ENCODE measurements at regions not wholly inside any gene's neighbourhood (a gene's known extent, or its start where the extent isn't known, plus 50 kb on each side); places are given as distances from the start of the nearest gene placed in this dataset.
"Not testable (repeated sequence)": the region's sequence is repeated elsewhere in the genome, so short reads cannot be mapped to it uniquely, and the experiment has no call there.

- H3K27me3 Mint-ChIP-seq (ENCODE audit: unreplicated experiment), result no peaks in the 10 kb centered on the region
- no peak for DNase-seq
- peaks cover 3% of the 10 kb centered on the region for H3K9me3 Mint-ChIP-seq (ENCODE audit: low read depth, unreplicated experiment)
- H3K4me3 Mint-ChIP-seq (ENCODE audit: low read depth, unreplicated experiment), result no peak overlapping the region
- TF ChIP-seq, protein P1, sequence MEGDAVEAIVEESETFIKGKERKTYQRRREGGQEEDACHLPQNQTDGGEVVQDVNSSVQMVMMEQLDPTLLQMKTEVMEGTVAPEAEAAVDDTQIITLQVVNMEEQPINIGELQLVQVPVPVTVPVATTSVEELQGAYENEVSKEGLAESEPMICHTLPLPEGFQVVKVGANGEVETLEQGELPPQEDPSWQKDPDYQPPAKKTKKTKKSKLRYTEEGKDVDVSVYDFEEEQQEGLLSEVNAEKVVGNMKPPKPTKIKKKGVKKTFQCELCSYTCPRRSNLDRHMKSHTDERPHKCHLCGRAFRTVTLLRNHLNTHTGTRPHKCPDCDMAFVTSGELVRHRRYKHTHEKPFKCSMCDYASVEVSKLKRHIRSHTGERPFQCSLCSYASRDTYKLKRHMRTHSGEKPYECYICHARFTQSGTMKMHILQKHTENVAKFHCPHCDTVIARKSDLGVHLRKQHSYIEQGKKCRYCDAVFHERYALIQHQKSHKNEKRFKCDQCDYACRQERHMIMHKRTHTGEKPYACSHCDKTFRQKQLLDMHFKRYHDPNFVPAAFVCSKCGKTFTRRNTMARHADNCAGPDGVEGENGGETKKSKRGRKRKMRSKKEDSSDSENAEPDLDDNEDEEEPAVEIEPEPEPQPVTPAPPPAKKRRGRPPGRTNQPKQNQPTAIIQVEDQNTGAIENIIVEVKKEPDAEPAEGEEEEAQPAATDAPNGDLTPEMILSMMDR (IDR thresholded peaks at IDR 0.05; ENCODE audit: unreplicated experiment), result no peak
- peak overlapping the region; percentile 63 for H3K27ac Mint-ChIP-seq (ENCODE audit: unreplicated experiment)
- no peaks in the 10 kb centered on the region for H3K36me3 Mint-ChIP-seq (ENCODE audit: insufficient read depth, unreplicated experiment)
- H3K4me1 Mint-ChIP-seq (ENCODE audit: low read depth, unreplicated experiment), result peaks cover 20% of the 10 kb centered on the region
- intact Hi-C loops (cut with micrococcal nuclease; ENCODE audit: unreplicated experiment), result no loop called here
- BruUV-seq (replicated peaks), result no TSS peak
- CTCF ChIA-PET, result interaction anchor here (0.7 kb wide), 1 partner anchor 747 kb away, joined by 3 read pairs; no protein-coding TSS in a partner anchor
Observed at GRCh38 chr3:145450018-145450682, 710.8 kb downstream of the PLOD2 start.

GRCh38 chr3:145457825-145458552 is 703.0 kb downstream of the PLOD2 start:
- Mint-ChIP-seq H3K27ac (ENCODE audit: unreplicated experiment) (no peak overlapping the region), H3K4me3 (ENCODE audit: low read depth, unreplicated experiment) (no peak overlapping the region), H3K27me3 (ENCODE audit: unreplicated experiment) (no peaks in the 10 kb centered on the region), H3K4me1 (ENCODE audit: low read depth, unreplicated experiment) (no peaks in the 10 kb centered on the region), H3K36me3 (ENCODE audit: insufficient read depth, unreplicated experiment) (no peaks in the 10 kb centered on the region), H3K9me3 (ENCODE audit: low read depth, unreplicated experiment) (no peaks in the 10 kb centered on the region)
- CTCF ChIA-PET, result no interaction called here
- intact Hi-C loops (cut with micrococcal nuclease; ENCODE audit: unreplicated experiment), result no loop called here
- no peak for DNase-seq
- TF ChIP-seq, protein P1 (IDR thresholded peaks at IDR 0.05; ENCODE audit: unreplicated experiment), result no peak
- no TSS peak for BruUV-seq (replicated peaks)

DNA sequence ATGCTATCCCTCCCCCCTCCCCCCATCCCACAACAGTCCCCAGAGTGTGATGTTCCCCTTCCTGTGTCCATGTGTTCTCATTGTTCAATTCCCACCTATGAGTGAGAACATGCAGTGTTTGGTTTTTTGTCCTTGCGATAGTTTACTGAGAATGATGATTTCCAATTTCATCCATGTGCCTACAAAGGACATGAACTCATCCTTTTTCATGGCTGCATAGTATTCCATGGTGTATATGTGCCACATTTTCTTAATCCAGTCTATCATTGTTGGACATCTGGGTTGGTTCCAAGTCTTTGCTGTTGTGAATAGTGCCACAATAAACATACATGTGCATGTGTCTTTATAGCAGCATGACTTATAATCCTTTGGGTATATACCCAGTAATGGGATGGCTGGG is 701.3 kb downstream of the PLOD2 start:
- H3K27ac Mint-ChIP-seq (ENCODE audit: unreplicated experiment); BruUV-seq (replicated peaks); CTCF ChIA-PET; H3K9me3 Mint-ChIP-seq (ENCODE audit: low read depth, unreplicated experiment); H3K4me3 Mint-ChIP-seq (ENCODE audit: low read depth, unreplicated experiment); H3K27me3 Mint-ChIP-seq (ENCODE audit: unreplicated experiment); H3K36me3 Mint-ChIP-seq (ENCODE audit: insufficient read depth, unreplicated experiment); intact Hi-C loops (cut with micrococcal nuclease; ENCODE audit: unreplicated experiment); H3K4me1 Mint-ChIP-seq (ENCODE audit: low read depth, unreplicated experiment); DNase-seq: not testable (repeated sequence)

DNA sequence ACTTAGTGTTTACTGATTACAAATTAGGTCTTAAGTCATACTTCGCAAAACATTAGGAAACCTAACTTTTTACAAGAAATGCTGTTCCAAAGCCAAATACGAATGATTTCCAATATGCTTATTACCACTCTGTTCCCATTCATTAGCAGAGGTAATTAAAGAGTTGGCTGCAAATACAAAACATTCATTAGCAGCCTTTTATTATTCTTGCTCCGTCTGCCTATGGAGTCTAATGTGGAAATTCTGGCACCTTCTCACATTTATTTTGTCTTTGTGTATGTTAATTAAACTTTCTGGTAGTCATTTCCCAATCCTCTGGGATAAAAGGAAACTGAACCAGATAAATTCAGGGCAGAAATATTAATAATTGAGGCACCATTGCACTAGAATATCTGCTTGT is 689.0 kb downstream of the PLOD2 start:
- intact Hi-C loops (cut with micrococcal nuclease; ENCODE audit: unreplicated experiment), result no loop called here
- Mint-ChIP-seq H3K27ac (ENCODE audit: unreplicated experiment) (no peak overlapping the region), H3K4me3 (ENCODE audit: low read depth, unreplicated experiment) (no peak overlapping the region), H3K9me3 (ENCODE audit: low read depth, unreplicated experiment) (peaks cover 5% of the 10 kb centered on the region), H3K4me1 (ENCODE audit: low read depth, unreplicated experiment) (no peaks in the 10 kb centered on the region), H3K27me3 (ENCODE audit: unreplicated experiment) (no peaks in the 10 kb centered on the region), H3K36me3 (ENCODE audit: insufficient read depth, unreplicated experiment) (no peaks in the 10 kb centered on the region)
- no TSS peak for BruUV-seq (replicated peaks)
- CTCF ChIA-PET, result no interaction called here
- TF ChIP-seq, protein P1 (IDR thresholded peaks at IDR 0.05; ENCODE audit: unreplicated experiment), result no peak
- DNase-seq, result no peak

- H3K36me3 Mint-ChIP-seq (ENCODE audit: insufficient read depth, unreplicated experiment); H3K4me3 Mint-ChIP-seq (ENCODE audit: low read depth, unreplicated experiment); DNase-seq; H3K27me3 Mint-ChIP-seq (ENCODE audit: unreplicated experiment); H3K4me1 Mint-ChIP-seq (ENCODE audit: low read depth, unreplicated experiment); H3K9me3 Mint-ChIP-seq (ENCODE audit: low read depth, unreplicated experiment); BruUV-seq (replicated peaks); CTCF ChIA-PET; intact Hi-C loops (cut with micrococcal nuclease; ENCODE audit: unreplicated experiment); H3K27ac Mint-ChIP-seq (ENCODE audit: unreplicated experiment): not testable (repeated sequence)
Observed at GRCh38 chr3:145482735-145483134, 678.2 kb downstream of the PLOD2 start.

All from Calu3 (cell line).